Breast epithelium (tissue), 4 donors: ENCODE measurements at regions not wholly inside any gene's neighbourhood (a gene's known extent, or its start where the extent isn't known, plus 50 kb on each side); places are given as distances from the start of the nearest gene placed in this dataset.

Experiments
- DNase-seq, 2 donors: peaks; one replicate each; pipeline ENCODE4 v3.0.0-alpha.2; 2019; ENCODE audit warnings: low spot score in 2 of 2
- H3K27ac ChIP-seq, 2 donors: fragments of 200-600 bp; sonication (generic) in 1 of 2; one replicate each; pipeline ENCODE4 v1.5.1; 2016 to 2019; ENCODE audit warnings: mild to moderate bottlenecking in 1 of 2
- H3K27me3 ChIP-seq, 2 donors: fragments of 200-600 bp; sonication (generic) in 1 of 2; one replicate each; pipeline versions ENCODE4 v1.5.1 to v1.6.0; 2017 to 2019; ENCODE audit warnings: control low read depth in 1 of 2, mild to moderate bottlenecking in 1 of 2
- H3K36me3 ChIP-seq: fragments of 200-600 bp; one replicate; pipeline ENCODE4 v1.5.1; 2019
- H3K4me1 ChIP-seq, 2 donors: fragments of 200-600 bp; sonication (generic); one replicate each; pipeline ENCODE4 v1.5.1; 2016 to 2019; ENCODE audit warnings: control low read depth in 1 of 2
- H3K4me3 ChIP-seq, 3 donors: fragments of 200-600 bp; sonication (generic); 1 replicate in 2 of 3; 2 replicates in 1 of 3; pipeline ENCODE4 v1.5.1; 2016 to 2019; ENCODE audit warnings: mild to moderate bottlenecking in 3 of 3, moderate library complexity in 2 of 3
- H3K9me3 ChIP-seq, 2 donors: fragments of 200-600 bp; sonication (generic) in 1 of 2; one replicate each; pipeline ENCODE4 v1.5.1; 2016 to 2019; ENCODE audit warnings: control low read depth in 1 of 2
- CTCF ChIP-seq, 3 donors: fragments of 450-650 bp; IDR thresholded peaks; one replicate each; pipeline ENCODE4 v1.5.1; 2016 to 2017; ENCODE audit warnings: antibody characterized with exemption in 3 of 3, mild to moderate bottlenecking in 3 of 3, moderate library complexity in 3 of 3
- POLR2A ChIP-seq: fragments of 450-650 bp; IDR thresholded peaks from one replicate; pipeline ENCODE4 v1.6.1; 2016; ENCODE audit warnings: antibody characterized with exemption, mild to moderate bottlenecking, moderate library complexity
- POLR2AphosphoS5 ChIP-seq, 3 donors: sonication (generic); formaldehyde crosslinking; IDR thresholded peaks; one replicate each; pipeline ENCODE4 v1.6.1; 2017; ENCODE audit warnings: antibody characterized with exemption in 3 of 3
- intact Hi-C: fragments of 100-400 bp; cut with DNase I; formaldehyde crosslinking; loops from one replicate; pipeline ENCODE4 v1.15.1; 2023; ENCODE audit warnings: low total_unique reads

GRCh38 chr10:124305984-124306383 lies 112.7 kb downstream of the OAT start:
- Histone ChIP-seq H3K36me3 (no peaks in the 10 kb centered on the region), H3K4me1 (no peaks in the 10 kb centered on the region), H3K4me3 (no peak overlapping the region), H3K27me3 (no peaks in the 10 kb centered on the region), H3K9me3 (no peaks in the 10 kb centered on the region), H3K27ac (no peak overlapping the region)
- TF ChIP-seq POLR2AphosphoS5 (IDR thresholded peaks at IDR 0.05), result no peak
- no peak for TF ChIP-seq CTCF (IDR thresholded peaks at IDR 0.05)
- TF ChIP-seq POLR2A, result no peak
- intact Hi-C loops, result loop anchor here (2.0 kb wide), 1 partner anchor 51 kb away; no protein-coding TSS in a partner anchor
- no peak for DNase-seq

- no peaks in the 10 kb centered on the region for H3K36me3 ChIP-seq
- H3K4me3 ChIP-seq, result no peak overlapping the region
- H3K9me3 ChIP-seq, result peaks cover 0 to 2% of the 10 kb centered on the region in 2 donors
- no peaks in the 10 kb centered on the region for H3K27me3 ChIP-seq
- no peak overlapping the region for H3K27ac ChIP-seq
- no peaks in the 10 kb centered on the region for H3K4me1 ChIP-seq
- intact Hi-C loops, result no loop called here
- no peak for TF ChIP-seq CTCF (IDR thresholded peaks at IDR 0.05)
- no peak for TF ChIP-seq POLR2AphosphoS5 (IDR thresholded peaks at IDR 0.05)
- no peak for TF ChIP-seq POLR2A
- DNase-seq, result no peak
Measured at GRCh38 chr10:124305131-124305530, 113.6 kb downstream of the OAT start.

GRCh38 chr10:124303662-124304418 lies 114.9 kb downstream of the OAT start:
- DNase-seq, result peak in 1 of 2 donors; percentile 22

GRCh38 chr10:124302951-124303505 lies 115.7 kb downstream of the OAT start:
- TF ChIP-seq CTCF (IDR thresholded peaks at IDR 0.05), result no peak
- TF ChIP-seq POLR2A, result no peak
- no peak for TF ChIP-seq POLR2AphosphoS5 (IDR thresholded peaks at IDR 0.05)
- H3K4me3 ChIP-seq, result no peak overlapping the region
- H3K27ac ChIP-seq, result no peak overlapping the region
- no peaks in the 10 kb centered on the region for H3K36me3 ChIP-seq
- H3K27me3 ChIP-seq, result no peaks in the 10 kb centered on the region
- peaks cover 0 to 2% of the 10 kb centered on the region in 2 donors for H3K9me3 ChIP-seq
- H3K4me1 ChIP-seq, result no peaks in the 10 kb centered on the region
- DNase-seq, result peak in 1 of 2 donors; percentile 48
- intact Hi-C loops, result no loop called here

More at GRCh38 chr10:124303662-124304418, 114.9 kb downstream of the OAT start:
- peaks cover 0 to 2% of the 10 kb centered on the region in 2 donors for H3K9me3 ChIP-seq
- intact Hi-C loops, result no loop called here
- H3K27me3 ChIP-seq, result no peaks in the 10 kb centered on the region
- no peaks in the 10 kb centered on the region for H3K36me3 ChIP-seq
- no peak overlapping the region for H3K4me3 ChIP-seq
- no peaks in the 10 kb centered on the region for H3K4me1 ChIP-seq
- TF ChIP-seq POLR2A (no peak), POLR2AphosphoS5 (IDR thresholded peaks at IDR 0.05) (no peak), CTCF (IDR thresholded peaks at IDR 0.05) (no peak)
- no peak overlapping the region for H3K27ac ChIP-seq

GRCh38 chr10:124301736-124302135 lies 117.0 kb downstream of the OAT start:
- Histone ChIP-seq H3K36me3 (no peaks in the 10 kb centered on the region), H3K27ac (no peak overlapping the region), H3K4me3 (no peak overlapping the region), H3K4me1 (no peaks in the 10 kb centered on the region), H3K27me3 (no peaks in the 10 kb centered on the region), H3K9me3 (peaks cover 0 to 2% of the 10 kb centered on the region in 2 donors)
- DNase-seq, result peak in 1 of 2 donors; percentile 36
- intact Hi-C loops, result no loop called here
- TF ChIP-seq CTCF (IDR thresholded peaks at IDR 0.05), result no peak
- no peak for TF ChIP-seq POLR2A
- TF ChIP-seq POLR2AphosphoS5 (IDR thresholded peaks at IDR 0.05), result no peak
